Right atrium auricular region (tissue), 2 donors: ENCODE measurements at regions not wholly inside any gene's neighbourhood (a gene's known extent, or its start where the extent isn't known, plus 50 kb on each side); places are given as distances from the start of the nearest gene placed in this dataset.

Experiments used
- DNase-seq: peaks from one replicate; pipeline ENCODE4 v3.0.0-alpha.2; 2019; ENCODE audit warnings: low spot score
- H3K27ac ChIP-seq, 2 donors: fragments of 200-600 bp; sonication (generic); 1 replicate in 1 of 2; 2 replicates in 1 of 2; pipeline ENCODE4 v1.5.1; 2016 to 2019
- H3K27me3 ChIP-seq, 2 donors: fragments of 200-600 bp; sonication (generic); one replicate each; pipeline versions ENCODE4 v1.5.1 to v1.6.0; 2017 to 2019
- H3K36me3 ChIP-seq: fragments of 200-600 bp; sonication (generic); one replicate; pipeline ENCODE4 v1.5.1; 2016
- H3K4me1 ChIP-seq, 2 donors: fragments of 200-600 bp; sonication (generic); one replicate each; pipeline versions ENCODE4 v1.5.1 to v1.6.0; 2017 to 2019
- H3K4me3 ChIP-seq, 2 donors: fragments of 200-600 bp; sonication (generic); 1 replicate in 1 of 2; 2 replicates in 1 of 2; pipeline ENCODE4 v1.5.1; 2017 to 2019; ENCODE audit warnings: mild to moderate bottlenecking in 1 of 2, moderate library complexity in 1 of 2
- H3K9me3 ChIP-seq, 2 donors: fragments of 200-600 bp; sonication (generic); one replicate each; pipeline ENCODE4 v1.5.1; 2019
- CTCF ChIP-seq, 2 donors: fragments of 200-600 bp; sonication (generic); IDR thresholded peaks; one replicate each; pipeline ENCODE4 v1.5.1; 2019; ENCODE audit warnings: antibody characterized with exemption in 2 of 2

GRCh38 chr14:29197557-29197956, 431.0 kb downstream of the FOXG1 start:
- DNase-seq = no peak
- no peaks in the 10 kb centered on the region for H3K9me3 ChIP-seq
- no peak overlapping the region for H3K4me3 ChIP-seq
- H3K27me3 ChIP-seq = no peaks in the 10 kb centered on the region
- H3K4me1 ChIP-seq = no peaks in the 10 kb centered on the region
- H3K36me3 ChIP-seq = no peaks in the 10 kb centered on the region
- H3K27ac ChIP-seq = no peak overlapping the region
- no peak for TF ChIP-seq CTCF (IDR thresholded peaks at IDR 0.05)

GRCh38 chr14:29205658-29206057, 439.1 kb downstream of the FOXG1 start:
- Histone ChIP-seq H3K9me3 (no peaks in the 10 kb centered on the region), H3K4me3 (no peak overlapping the region), H3K36me3 (no peaks in the 10 kb centered on the region), H3K27me3 (no peaks in the 10 kb centered on the region), H3K27ac (no peak overlapping the region), H3K4me1 (no peaks in the 10 kb centered on the region)
- no peak for TF ChIP-seq CTCF (IDR thresholded peaks at IDR 0.05)
- DNase-seq = no peak

- Histone ChIP-seq H3K4me1 (no peaks in the 10 kb centered on the region), H3K27ac (no peak overlapping the region), H3K27me3 (no peaks in the 10 kb centered on the region), H3K4me3 (no peak overlapping the region), H3K36me3 (no peaks in the 10 kb centered on the region), H3K9me3 (no peaks in the 10 kb centered on the region)
- no peak for DNase-seq
- TF ChIP-seq CTCF (IDR thresholded peaks at IDR 0.05) = no peak
Observed at GRCh38 chr14:29215853-29216252, 449.3 kb downstream of the FOXG1 start.

- DNase-seq = no peak
Observed at GRCh38 chr14:29216268-29217232, 450.0 kb downstream of the FOXG1 start.

GRCh38 chr14:29217813-29218450, 451.3 kb downstream of the FOXG1 start:
- no peak for TF ChIP-seq CTCF (IDR thresholded peaks at IDR 0.05)
- Histone ChIP-seq H3K27me3 (no peaks in the 10 kb centered on the region), H3K4me1 (no peaks in the 10 kb centered on the region), H3K27ac (no peak overlapping the region), H3K4me3 (no peak overlapping the region), H3K36me3 (no peaks in the 10 kb centered on the region), H3K9me3 (no peaks in the 10 kb centered on the region)
- DNase-seq = no peak

More at GRCh38 chr14:29216268-29217232, 450.0 kb downstream of the FOXG1 start:
- no peaks in the 10 kb centered on the region for H3K36me3 ChIP-seq
- no peak overlapping the region for H3K27ac ChIP-seq
- no peak for TF ChIP-seq CTCF (IDR thresholded peaks at IDR 0.05)
- no peak overlapping the region for H3K4me3 ChIP-seq
- no peaks in the 10 kb centered on the region for H3K27me3 ChIP-seq
- no peaks in the 10 kb centered on the region for H3K9me3 ChIP-seq
- no peaks in the 10 kb centered on the region for H3K4me1 ChIP-seq
